CD4-positive, alpha-beta T cell (primary cell): ENCODE measurements at regions not wholly inside any gene's neighbourhood (a gene's known extent, or its start where the extent isn't known, plus 50 kb on each side); places are given as distances from the start of the nearest gene placed in this dataset.
"Not testable (repeated sequence)": the region's sequence is repeated elsewhere in the genome, so short reads cannot be mapped to it uniquely, and the experiment has no call there.

Source experiments
- ATAC-seq: fragments of 200-7000 bp; cut with Tn5 transposase; one replicate; pipeline ENCODE4 v1.10.0; 2022; ENCODE audit warnings: mild to moderate bottlenecking; ENCODE audit not compliant: poor library complexity
- CTCF ChIA-PET: fragments of 350-600 bp; sonication (Branson Sonifier 250); formaldehyde crosslinking; loops from one replicate; lab custom pipeline; 2021; ENCODE audit warnings: antibody characterized with exemption, inconsistent platforms; lab: Charles Lee
- POLR2A ChIA-PET: fragments of 350-600 bp; sonication (Branson Sonifier 250); formaldehyde crosslinking; loops from one replicate; lab custom pipeline; 2021; ENCODE audit warnings: antibody characterized with exemption, inconsistent platforms; lab: Charles Lee
- DNase-seq, 14 experiments: peaks; one replicate each; pipeline ENCODE4 v3.0.0-alpha.2; 2013 to 2020; ENCODE audit warnings: mixed read lengths in 2 of 14
- H3K27ac ChIP-seq, 2 donors: one replicate each; pipeline versions ENCODE4 v1.5.1 to v1.7.0; 2013; ENCODE audit warnings: low read length in 2 of 2, low read depth in 1 of 2, mild to moderate bottlenecking in 1 of 2
- H3K27me3 ChIP-seq, 2 experiments: 1 replicate in 1 of 2; 2 replicates in 1 of 2; pipeline versions ENCODE4 v1.6.1 to v1.7.0; 2013; ENCODE audit warnings: low read length in 2 of 2, control low read depth in 1 of 2, mild to moderate bottlenecking in 1 of 2, moderate library complexity in 1 of 2; ENCODE audit not compliant: insufficient read depth in 2 of 2, control insufficient read depth in 1 of 2
- H3K36me3 ChIP-seq: one replicate; pipeline ENCODE4 v1.6.1; 2013; ENCODE audit warnings: low read length, control low read depth; ENCODE audit not compliant: insufficient read depth
- H3K4me1 ChIP-seq: one replicate; pipeline ENCODE4 v1.6.1; 2013; ENCODE audit warnings: low read length, control low read depth; ENCODE audit not compliant: insufficient read depth
- H3K4me3 ChIP-seq: one replicate; pipeline ENCODE4 v1.5.1; 2013; ENCODE audit warnings: mild to moderate bottlenecking, low read length, moderate library complexity
- H3K9me3 ChIP-seq, 2 experiments: 1 replicate in 1 of 2; 2 replicates in 1 of 2; pipeline versions ENCODE4 v1.6.1 to v1.7.0; 2013; ENCODE audit warnings: low read length in 2 of 2, mild to moderate bottlenecking in 2 of 2, control low read depth in 1 of 2, moderate library complexity in 1 of 2; ENCODE audit not compliant: control insufficient read depth in 1 of 2, insufficient read depth in 1 of 2
- H3K27ac Mint-ChIP-seq: one replicate; pipeline ENCODE4 v1.8.0; 2020; ENCODE audit warnings: mixed read lengths
- H3K27me3 Mint-ChIP-seq: one replicate; pipeline ENCODE4 v1.8.0; 2021; ENCODE audit warnings: mixed read lengths
- H3K36me3 Mint-ChIP-seq: one replicate; pipeline ENCODE4 v1.8.0; 2021; ENCODE audit warnings: low read depth, mixed read lengths
- H3K4me1 Mint-ChIP-seq: one replicate; pipeline ENCODE4 v1.8.0; 2021; ENCODE audit warnings: low read depth, mixed read lengths
- H3K4me3 Mint-ChIP-seq: one replicate; pipeline ENCODE4 v1.8.0; 2020; ENCODE audit warnings: mild to moderate bottlenecking, mixed read lengths
- H3K9me3 Mint-ChIP-seq: one replicate; pipeline ENCODE4 v1.8.0; 2020; ENCODE audit warnings: mixed read lengths
- intact Hi-C, 2 experiments: fragments of 100-400 bp; cut with DNase I in 1 of 2; cut with micrococcal nuclease in 1 of 2; formaldehyde crosslinking; loops; one replicate each; pipeline versions ENCODE4 v1.15.1 to v1.9.0; 2023 to 2025; cut with DNase I, micrococcal nuclease
- TF ChIP-seq, protein P1 (sequence below): fragments of 200-600 bp; IDR thresholded peaks from one replicate; pipeline ENCODE4 v1.8.0; 2022; ENCODE audit warnings: antibody characterized with exemption, mild to moderate bottlenecking

DNA sequence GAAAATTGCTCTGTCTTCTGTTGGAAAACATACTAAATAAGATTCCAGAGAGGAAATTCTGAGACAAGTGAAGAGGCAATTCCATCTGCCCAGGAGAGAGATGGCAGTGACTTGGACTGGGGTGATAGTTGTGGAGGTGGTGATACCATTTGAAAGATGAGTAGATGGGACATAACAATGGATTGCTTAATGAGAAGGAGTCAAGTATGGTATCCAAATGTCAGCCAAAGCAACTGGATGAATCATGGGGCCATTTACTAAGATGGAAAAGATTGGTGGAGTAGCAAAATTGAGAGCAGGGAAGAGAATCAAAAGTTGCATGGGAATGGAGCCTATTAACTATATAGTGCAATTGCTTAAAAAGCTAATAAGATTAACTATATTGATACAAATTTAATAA, 222.1 kb downstream of the ETAA1 start:
- H3K27me3 ChIP-seq = no peaks in the 10 kb centered on the region
- Mint-ChIP-seq H3K4me1 (no peaks in the 10 kb centered on the region), H3K4me3 (no peak overlapping the region), H3K9me3 (peaks cover 2% of the 10 kb centered on the region), H3K27ac (no peak overlapping the region), H3K27me3 (no peaks in the 10 kb centered on the region), H3K36me3 (no peaks in the 10 kb centered on the region)
- no peaks in the 10 kb centered on the region for H3K36me3 ChIP-seq
- POLR2A ChIA-PET = no interaction called here
- H3K4me3 ChIP-seq = no peak overlapping the region
- peaks cover 0 to 3% of the 10 kb centered on the region in 2 experiments for H3K9me3 ChIP-seq
- no peak for DNase-seq
- no peak overlapping the region for H3K27ac ChIP-seq
- CTCF ChIA-PET = no interaction called here
- ATAC-seq = no peak
- TF ChIP-seq, protein P1, sequence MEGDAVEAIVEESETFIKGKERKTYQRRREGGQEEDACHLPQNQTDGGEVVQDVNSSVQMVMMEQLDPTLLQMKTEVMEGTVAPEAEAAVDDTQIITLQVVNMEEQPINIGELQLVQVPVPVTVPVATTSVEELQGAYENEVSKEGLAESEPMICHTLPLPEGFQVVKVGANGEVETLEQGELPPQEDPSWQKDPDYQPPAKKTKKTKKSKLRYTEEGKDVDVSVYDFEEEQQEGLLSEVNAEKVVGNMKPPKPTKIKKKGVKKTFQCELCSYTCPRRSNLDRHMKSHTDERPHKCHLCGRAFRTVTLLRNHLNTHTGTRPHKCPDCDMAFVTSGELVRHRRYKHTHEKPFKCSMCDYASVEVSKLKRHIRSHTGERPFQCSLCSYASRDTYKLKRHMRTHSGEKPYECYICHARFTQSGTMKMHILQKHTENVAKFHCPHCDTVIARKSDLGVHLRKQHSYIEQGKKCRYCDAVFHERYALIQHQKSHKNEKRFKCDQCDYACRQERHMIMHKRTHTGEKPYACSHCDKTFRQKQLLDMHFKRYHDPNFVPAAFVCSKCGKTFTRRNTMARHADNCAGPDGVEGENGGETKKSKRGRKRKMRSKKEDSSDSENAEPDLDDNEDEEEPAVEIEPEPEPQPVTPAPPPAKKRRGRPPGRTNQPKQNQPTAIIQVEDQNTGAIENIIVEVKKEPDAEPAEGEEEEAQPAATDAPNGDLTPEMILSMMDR = no peak
- intact Hi-C loops = no loop called here
- no peaks in the 10 kb centered on the region for H3K4me1 ChIP-seq

DNA sequence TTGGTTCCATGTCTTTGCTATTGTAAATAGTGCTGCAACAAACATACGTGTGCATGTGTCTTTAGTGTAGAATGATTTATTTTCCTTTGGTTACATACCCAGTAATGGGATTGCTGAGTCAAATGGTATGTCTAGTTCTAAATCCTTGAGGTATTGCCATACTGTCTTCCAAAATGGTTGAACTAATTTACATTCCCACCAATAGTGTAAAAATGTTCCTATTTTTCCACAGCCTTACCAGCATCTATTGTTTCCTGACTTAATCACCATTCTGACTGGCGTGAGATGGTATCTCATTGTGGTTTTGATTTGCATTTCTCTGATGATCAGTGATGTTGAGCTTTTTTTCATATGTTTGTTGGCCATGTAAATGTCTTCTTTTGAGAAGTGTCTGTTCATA, 226.6 kb downstream of the ETAA1 start:
- CTCF ChIA-PET, H3K36me3 ChIP-seq: not testable (repeated sequence)

GRCh38 chr2:67625178-67625577, 228.0 kb downstream of the ETAA1 start:
- H3K36me3 ChIP-seq = no peaks in the 10 kb centered on the region

More for the DNA sequence above, 226.6 kb downstream of the ETAA1 start:
- H3K9me3 Mint-ChIP-seq, intact Hi-C loops, H3K4me1 ChIP-seq, H3K4me3 ChIP-seq, H3K4me3 Mint-ChIP-seq, H3K27me3 Mint-ChIP-seq, H3K27ac ChIP-seq, DNase-seq, H3K36me3 Mint-ChIP-seq, H3K27ac Mint-ChIP-seq, H3K27me3 ChIP-seq, ATAC-seq, H3K4me1 Mint-ChIP-seq, H3K9me3 ChIP-seq, POLR2A ChIA-PET: not testable (repeated sequence)

More at GRCh38 chr2:67625178-67625577, 228.0 kb downstream of the ETAA1 start:
- Histone ChIP-seq H3K4me3 (no peak overlapping the region), H3K27me3 (no peaks in the 10 kb centered on the region), H3K4me1 (no peaks in the 10 kb centered on the region), H3K27ac (no peak overlapping the region), H3K9me3 (no peaks in the 10 kb centered on the region)
- Mint-ChIP-seq H3K4me1 (no peaks in the 10 kb centered on the region), H3K9me3 (peaks cover 8% of the 10 kb centered on the region), H3K27me3 (no peaks in the 10 kb centered on the region), H3K27ac (no peak overlapping the region), H3K4me3 (no peak overlapping the region), H3K36me3 (no peaks in the 10 kb centered on the region)
- ChIA-PET POLR2A (no interaction called here), CTCF (no interaction called here)
- DNase-seq = no peak
- TF ChIP-seq, protein P1 = no peak
- intact Hi-C loops = no loop called here
- no peak for ATAC-seq
